CD14-positive monocyte (primary cell): ENCODE measurements at regions not wholly inside any gene's neighbourhood (a gene's known extent, or its start where the extent isn't known, plus 50 kb on each side); places are given as distances from the start of the nearest gene placed in this dataset.

Experiments
- DNase-seq, 3 donors: peaks; one replicate each; pipeline ENCODE4 v3.0.0-alpha.2; 2011 to 2022
- H2AFZ ChIP-seq: 2 replicates; pipeline ENCODE4 v1.6.0; 2012; ENCODE audit warnings: mild to moderate bottlenecking, low read depth, low read length, inconsistent platforms; ENCODE audit not compliant: insufficient read depth, poor library complexity, severe bottlenecking
- H3K27ac ChIP-seq, 2 donors: 1 replicate in 1 of 2; 2 replicates in 1 of 2; pipeline ENCODE4 v1.5.1; 2012 to 2013; ENCODE audit warnings: low read length in 2 of 2, control low read depth in 1 of 2, inconsistent platforms in 1 of 2, low read depth in 1 of 2, mild to moderate bottlenecking in 1 of 2
- H3K27me3 ChIP-seq, 2 donors: one replicate each; pipeline versions ENCODE4 v1.6.0 to v1.6.1; 2011 to 2013; ENCODE audit warnings: low read length in 2 of 2; ENCODE audit not compliant: control insufficient read depth in 2 of 2, insufficient read depth in 2 of 2
- H3K36me3 ChIP-seq, 2 donors: replicated peaks in 1 of 2; 1 replicate in 1 of 2; 2 replicates in 1 of 2; pipeline versions ENCODE4 v1.5.1 to v1.6.1; 2012 to 2013; ENCODE audit warnings: low read length in 2 of 2, control low read depth in 1 of 2, inconsistent platforms in 1 of 2, mild to moderate bottlenecking in 1 of 2; ENCODE audit not compliant: insufficient read depth in 2 of 2, control insufficient read depth in 1 of 2
- H3K4me1 ChIP-seq, 2 donors: 1 replicate in 1 of 2; 2 replicates in 1 of 2; pipeline versions ENCODE4 v1.5.1 to v1.6.1; 2012 to 2013; ENCODE audit warnings: low read length in 2 of 2, control low read depth in 1 of 2, inconsistent platforms in 1 of 2, mild to moderate bottlenecking in 1 of 2, moderate library complexity in 1 of 2; ENCODE audit not compliant: insufficient read depth in 2 of 2, control insufficient read depth in 1 of 2
- H3K4me2 ChIP-seq: replicated peaks from 2 replicates; pipeline ENCODE3; 2012; ENCODE audit warnings: low read length, moderate library complexity, mild to moderate bottlenecking; ENCODE audit not compliant: poor library complexity, severe bottlenecking; ENCODE audit errors: extremely low read depth
- H3K4me3 ChIP-seq, 3 experiments: fragments of 200-600 bp in 1 of 3; sonication (generic) in 1 of 3; replicated peaks in 1 of 3; 1 replicate in 2 of 3; 2 replicates in 1 of 3; pipeline ENCODE4 v1.5.1; 2011 to 2013; ENCODE audit warnings: low read length in 3 of 3, mild to moderate bottlenecking in 3 of 3, control low read depth in 2 of 3, low read depth in 2 of 3, inconsistent platforms in 1 of 3, moderate library complexity in 1 of 3
- H3K79me2 ChIP-seq: 2 replicates; pipeline ENCODE4 v1.6.0; 2012; ENCODE audit warnings: mild to moderate bottlenecking, control low read depth, inconsistent platforms, low read length, moderate library complexity; ENCODE audit not compliant: insufficient read depth
- H3K9ac ChIP-seq: 2 replicates; pipeline ENCODE4 v1.6.0; 2017; ENCODE audit warnings: low read length, mild to moderate bottlenecking; ENCODE audit not compliant: insufficient read depth, poor library complexity, severe bottlenecking
- H3K9me3 ChIP-seq, 2 donors: replicated peaks in 1 of 2; 1 replicate in 1 of 2; 2 replicates in 1 of 2; pipeline versions ENCODE4 v1.5.1 to v1.6.1; 2012 to 2013; ENCODE audit warnings: low read length in 2 of 2, control low read depth in 1 of 2; ENCODE audit not compliant: control insufficient read depth in 1 of 2, insufficient read depth in 1 of 2
- H4K20me1 ChIP-seq: 2 replicates; pipeline ENCODE4 v1.6.0; 2012; ENCODE audit warnings: mild to moderate bottlenecking, low read length, control low read depth, moderate library complexity; ENCODE audit not compliant: insufficient read depth
- H3K27ac Mint-ChIP-seq, 7 donors: one replicate each; pipeline ENCODE4 v1.8.0; 2020; ENCODE audit warnings: mild to moderate bottlenecking in 7 of 7, mixed read lengths in 7 of 7, moderate library complexity in 6 of 7, inconsistent platforms in 2 of 7
- H3K27me3 Mint-ChIP-seq, 3 donors: one replicate each; pipeline ENCODE4 v1.8.0; 2021 to 2022; ENCODE audit warnings: low read depth in 3 of 3, mild to moderate bottlenecking in 3 of 3, mixed read lengths in 3 of 3, moderate library complexity in 3 of 3, inconsistent platforms in 1 of 3
- H3K36me3 Mint-ChIP-seq, 2 donors: one replicate each; pipeline ENCODE4 v1.8.0; 2020; ENCODE audit warnings: mixed read lengths in 2 of 2, inconsistent platforms in 1 of 2, mild to moderate bottlenecking in 1 of 2
- H3K4me1 Mint-ChIP-seq: one replicate; pipeline ENCODE4 v1.8.0; 2020; ENCODE audit warnings: mild to moderate bottlenecking, mixed read lengths
- H3K4me3 Mint-ChIP-seq, 2 donors: one replicate each; pipeline ENCODE4 v1.8.0; 2020; ENCODE audit warnings: mild to moderate bottlenecking in 2 of 2, mixed read lengths in 2 of 2, moderate library complexity in 1 of 2
- H3K9me3 Mint-ChIP-seq, 7 donors: one replicate each; pipeline ENCODE4 v1.8.0; 2020 to 2022; ENCODE audit warnings: mixed read lengths in 7 of 7, mild to moderate bottlenecking in 6 of 7, moderate library complexity in 6 of 7, inconsistent platforms in 2 of 7
- CTCF ChIP-seq: fragments of 200-600 bp; IDR thresholded peaks from one replicate; pipeline ENCODE4 v1.8.0; 2022; ENCODE audit warnings: antibody characterized with exemption, mild to moderate bottlenecking
- WGBS: methylation state at CpG from one replicate; pipeline ENCODE4 v1.1.5; 2013; ENCODE audit warnings: missing lambda C conversion rate; ENCODE audit not compliant: insufficient coverage; 5-methylcytosine and 5-hydroxymethylcytosine counted together
- intact Hi-C, 2 donors: fragments of 100-400 bp; cut with micrococcal nuclease; formaldehyde crosslinking; loops; one replicate each; pipeline versions ENCODE4 v1.15.0 to v1.15.1; 2023

GRCh38 chr1:168907786-168908348 is 178.9 kb upstream of the DPT start:
- H3K27me3 Mint-ChIP-seq = peaks cover 1 to 5% (median 3%) of the 10 kb centered on the region in 3 donors
- Histone ChIP-seq H3K9ac (no peak overlapping the region), H2AFZ (no peak overlapping the region), H3K36me3 (no peaks in the 10 kb centered on the region), H4K20me1 (no peaks in the 10 kb centered on the region), H3K27ac (no peak overlapping the region), H3K4me3 (no peak overlapping the region), H3K9me3 (no peaks in the 10 kb centered on the region), H3K27me3 (no peaks in the 10 kb centered on the region), H3K4me1 (no peaks in the 10 kb centered on the region), H3K79me2 (no peaks in the 10 kb centered on the region), H3K4me2 (no peak overlapping the region)
- intact Hi-C loops = no loop called here
- DNase-seq = no peak
- peaks cover 3% of the 10 kb centered on the region for H3K4me1 Mint-ChIP-seq
- no peak overlapping the region for H3K27ac Mint-ChIP-seq
- H3K36me3 Mint-ChIP-seq = no peaks in the 10 kb centered on the region
- H3K4me3 Mint-ChIP-seq = no peak overlapping the region
- TF ChIP-seq CTCF = no peak
- H3K9me3 Mint-ChIP-seq = peaks cover 0 to 2% (median 0%) of the 10 kb centered on the region in 7 donors

GRCh38 chr1:168910403-168910802 is 181.4 kb upstream of the DPT start:
- Mint-ChIP-seq H3K4me3 (no peak overlapping the region), H3K36me3 (no peaks in the 10 kb centered on the region), H3K9me3 (peaks cover 0 to 2% (median 0%) of the 10 kb centered on the region in 7 donors), H3K4me1 (peaks cover 3% of the 10 kb centered on the region), H3K27ac (no peak overlapping the region), H3K27me3 (peaks cover 0 to 5% (median 0%) of the 10 kb centered on the region in 3 donors)
- Histone ChIP-seq H4K20me1 (no peaks in the 10 kb centered on the region), H3K4me2 (no peak overlapping the region), H3K79me2 (no peaks in the 10 kb centered on the region), H3K27me3 (no peaks in the 10 kb centered on the region), H3K27ac (no peak overlapping the region), H3K4me3 (no peak overlapping the region), H3K9ac (no peak overlapping the region), H3K36me3 (no peaks in the 10 kb centered on the region), H3K4me1 (no peaks in the 10 kb centered on the region), H3K9me3 (no peaks in the 10 kb centered on the region), H2AFZ (no peak overlapping the region)
- intact Hi-C loops = no loop called here
- no peak for DNase-seq
- 83% methylated on average over 1 of the region's 2 CpGs for WGBS
- no peak for TF ChIP-seq CTCF
